Nephron (organoid): ENCODE measurements at regions not wholly inside any gene's neighbourhood (a gene's known extent, or its start where the extent isn't known, plus 50 kb on each side); places are given as distances from the start of the nearest gene placed in this dataset.

Source experiments
- H3K27ac Mint-ChIP-seq, 3 experiments: 2 replicates each; pipeline ENCODE4 v1.8.0; 2020; ENCODE audit warnings: mixed read lengths in 3 of 3, mild to moderate bottlenecking in 2 of 3, moderate library complexity in 1 of 3
- H3K27me3 Mint-ChIP-seq: 2 replicates; pipeline ENCODE4 v1.8.0; 2021; ENCODE audit warnings: low read depth, mild to moderate bottlenecking, moderate library complexity, mixed read lengths
- H3K36me3 Mint-ChIP-seq: 2 replicates; pipeline ENCODE4 v1.8.0; 2020; ENCODE audit warnings: low read depth, mixed read lengths
- H3K4me1 Mint-ChIP-seq: 2 replicates; pipeline ENCODE4 v1.8.0; 2020; ENCODE audit warnings: mixed read lengths
- H3K4me3 Mint-ChIP-seq, 3 experiments: 2 replicates each; pipeline ENCODE4 v1.8.0; 2020; ENCODE audit warnings: mild to moderate bottlenecking in 3 of 3, mixed read lengths in 3 of 3, moderate library complexity in 2 of 3
- H3K9me3 Mint-ChIP-seq: 2 replicates; pipeline ENCODE4 v1.8.0; 2020; ENCODE audit warnings: mixed read lengths
- CTCF ChIP-seq, 3 experiments: fragments of 200-600 bp; sonication (generic); IDR thresholded peaks; one replicate each; pipeline ENCODE4 v1.5.0; 2021; ENCODE audit warnings: antibody characterized with exemption in 3 of 3; ENCODE audit not compliant: unreplicated experiment in 3 of 3

GRCh38 chr14:98207415-98207814, 1064.6 kb downstream of the BCL11B start:
- peaks cover 52% of the 10 kb centered on the region for H3K27me3 Mint-ChIP-seq
- H3K36me3 Mint-ChIP-seq: no peaks in the 10 kb centered on the region
- H3K4me3 Mint-ChIP-seq: no peak overlapping the region
- H3K9me3 Mint-ChIP-seq: no peaks in the 10 kb centered on the region
- TF ChIP-seq CTCF (IDR thresholded peaks at IDR 0.05; ENCODE audit: unreplicated experiment in 3 of 3): no peak
- H3K27ac Mint-ChIP-seq: no peak overlapping the region
- H3K4me1 Mint-ChIP-seq: peaks cover 4% of the 10 kb centered on the region

- peaks cover 4% of the 10 kb centered on the region for H3K4me1 Mint-ChIP-seq
- TF ChIP-seq CTCF (IDR thresholded peaks at IDR 0.05; ENCODE audit: unreplicated experiment in 3 of 3): no peak
- H3K27ac Mint-ChIP-seq: no peak overlapping the region
- H3K27me3 Mint-ChIP-seq: peaks cover 53% of the 10 kb centered on the region
- no peaks in the 10 kb centered on the region for H3K9me3 Mint-ChIP-seq
- H3K4me3 Mint-ChIP-seq: no peak overlapping the region
- H3K36me3 Mint-ChIP-seq: no peaks in the 10 kb centered on the region
Observed at GRCh38 chr14:98208211-98208611, 1063.8 kb downstream of the BCL11B start.

GRCh38 chr14:98208943-98209342, 1063.1 kb downstream of the BCL11B start:
- Mint-ChIP-seq H3K4me1 (peaks cover 4% of the 10 kb centered on the region), H3K27ac (no peak overlapping the region), H3K27me3 (peaks cover 46% of the 10 kb centered on the region), H3K4me3 (no peak overlapping the region), H3K9me3 (no peaks in the 10 kb centered on the region), H3K36me3 (no peaks in the 10 kb centered on the region)
- no peak for TF ChIP-seq CTCF (IDR thresholded peaks at IDR 0.05; ENCODE audit: unreplicated experiment in 3 of 3)

- no peaks in the 10 kb centered on the region for H3K9me3 Mint-ChIP-seq
- H3K4me1 Mint-ChIP-seq: peaks cover 4% of the 10 kb centered on the region
- H3K4me3 Mint-ChIP-seq: no peak overlapping the region
- no peak overlapping the region for H3K27ac Mint-ChIP-seq
- H3K36me3 Mint-ChIP-seq: no peaks in the 10 kb centered on the region
- no peak for TF ChIP-seq CTCF (IDR thresholded peaks at IDR 0.05; ENCODE audit: unreplicated experiment in 3 of 3)
- H3K27me3 Mint-ChIP-seq: peaks cover 39% of the 10 kb centered on the region
Observed at GRCh38 chr14:98210045-98210672, 1061.8 kb downstream of the BCL11B start.

GRCh38 chr14:98217530-98217929, 1054.5 kb downstream of the BCL11B start:
- H3K9me3 Mint-ChIP-seq: no peaks in the 10 kb centered on the region
- no peak overlapping the region for H3K4me3 Mint-ChIP-seq
- no peak for TF ChIP-seq CTCF (IDR thresholded peaks at IDR 0.05; ENCODE audit: unreplicated experiment in 3 of 3)
- H3K36me3 Mint-ChIP-seq: no peaks in the 10 kb centered on the region
- no peaks in the 10 kb centered on the region for H3K4me1 Mint-ChIP-seq
- H3K27ac Mint-ChIP-seq: no peak overlapping the region
- H3K27me3 Mint-ChIP-seq: peaks cover 12% of the 10 kb centered on the region

GRCh38 chr14:98218218-98218617, 1053.8 kb downstream of the BCL11B start:
- TF ChIP-seq CTCF (IDR thresholded peaks at IDR 0.05; ENCODE audit: unreplicated experiment in 3 of 3): no peak
- Mint-ChIP-seq H3K27me3 (peaks cover 17% of the 10 kb centered on the region), H3K4me3 (no peak overlapping the region), H3K27ac (no peak overlapping the region), H3K36me3 (no peaks in the 10 kb centered on the region), H3K9me3 (no peaks in the 10 kb centered on the region), H3K4me1 (no peaks in the 10 kb centered on the region)
